Peyer's patch (tissue), 4 donors: ENCODE measurements at regions not wholly inside any gene's neighbourhood (a gene's known extent, or its start where the extent isn't known, plus 50 kb on each side); places are given as distances from the start of the nearest gene placed in this dataset.

Experiments used
- POLR2A ChIP-seq, 2 donors: fragments of 450-650 bp; IDR thresholded peaks; one replicate each; pipeline ENCODE4 v1.5.1; 2017; ENCODE audit warnings: antibody characterized with exemption in 2 of 2, mild to moderate bottlenecking in 2 of 2, moderate library complexity in 2 of 2
- TF ChIP-seq, protein P1 (sequence below), 6 experiments: fragments of 450-650 bp in 4 of 6; fragments of 200-600 bp in 2 of 6; sonication (generic) in 1 of 6; IDR thresholded peaks; one replicate each; pipeline ENCODE4 v1.5.1; 2017 to 2019; ENCODE audit warnings: antibody characterized with exemption in 6 of 6, mild to moderate bottlenecking in 3 of 6, moderate library complexity in 1 of 6

- TF ChIP-seq, protein P1, sequence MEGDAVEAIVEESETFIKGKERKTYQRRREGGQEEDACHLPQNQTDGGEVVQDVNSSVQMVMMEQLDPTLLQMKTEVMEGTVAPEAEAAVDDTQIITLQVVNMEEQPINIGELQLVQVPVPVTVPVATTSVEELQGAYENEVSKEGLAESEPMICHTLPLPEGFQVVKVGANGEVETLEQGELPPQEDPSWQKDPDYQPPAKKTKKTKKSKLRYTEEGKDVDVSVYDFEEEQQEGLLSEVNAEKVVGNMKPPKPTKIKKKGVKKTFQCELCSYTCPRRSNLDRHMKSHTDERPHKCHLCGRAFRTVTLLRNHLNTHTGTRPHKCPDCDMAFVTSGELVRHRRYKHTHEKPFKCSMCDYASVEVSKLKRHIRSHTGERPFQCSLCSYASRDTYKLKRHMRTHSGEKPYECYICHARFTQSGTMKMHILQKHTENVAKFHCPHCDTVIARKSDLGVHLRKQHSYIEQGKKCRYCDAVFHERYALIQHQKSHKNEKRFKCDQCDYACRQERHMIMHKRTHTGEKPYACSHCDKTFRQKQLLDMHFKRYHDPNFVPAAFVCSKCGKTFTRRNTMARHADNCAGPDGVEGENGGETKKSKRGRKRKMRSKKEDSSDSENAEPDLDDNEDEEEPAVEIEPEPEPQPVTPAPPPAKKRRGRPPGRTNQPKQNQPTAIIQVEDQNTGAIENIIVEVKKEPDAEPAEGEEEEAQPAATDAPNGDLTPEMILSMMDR (IDR thresholded peaks at IDR 0.05), result no peak
- no peak for TF ChIP-seq POLR2A (IDR thresholded peaks at IDR 0.05)
These were observed 69.7 kb upstream of the UBL3 start for GRCh38 chr13:29920025-29920643.
